ENCODE measurements at regions not wholly inside any gene's neighbourhood (a gene's known extent, or its start where the extent isn't known, plus 50 kb on each side); places are given as distances from the start of the nearest gene placed in this dataset.

GRCh38 chr10:4130685-4131084 lies 345.7 kb upstream of the KLF6 start:
- DNase-seq (ENCODE audit: extremely low spot score, unreplicated experiment) = no peak
- Mint-ChIP-seq H3K4me1 (ENCODE audit: unreplicated experiment) (peaks cover 10% of the 10 kb centered on the region), H3K27ac (ENCODE audit: unreplicated experiment) (no peak overlapping the region), H3K36me3 (ENCODE audit: unreplicated experiment) (no peaks in the 10 kb centered on the region), H3K9me3 (ENCODE audit: unreplicated experiment) (peaks cover 13% of the 10 kb centered on the region), H3K4me3 (ENCODE audit: unreplicated experiment) (no peak overlapping the region), H3K27me3 (ENCODE audit: unreplicated experiment) (no peaks in the 10 kb centered on the region)
- TF ChIP-seq CTCF (IDR thresholded peaks at IDR 0.05) = no peak

- Mint-ChIP-seq H3K36me3 (ENCODE audit: unreplicated experiment) (no peaks in the 10 kb centered on the region), H3K9me3 (ENCODE audit: unreplicated experiment) (peaks cover 10% of the 10 kb centered on the region), H3K4me3 (ENCODE audit: unreplicated experiment) (no peak overlapping the region), H3K27me3 (ENCODE audit: unreplicated experiment) (no peaks in the 10 kb centered on the region), H3K4me1 (ENCODE audit: unreplicated experiment) (peaks cover 10% of the 10 kb centered on the region), H3K27ac (ENCODE audit: unreplicated experiment) (no peak overlapping the region)
- TF ChIP-seq CTCF (IDR thresholded peaks at IDR 0.05) = no peak
- DNase-seq (ENCODE audit: extremely low spot score, unreplicated experiment) = no peak
Observed at GRCh38 chr10:4129866-4130477, 345.0 kb upstream of the KLF6 start.

DNA sequence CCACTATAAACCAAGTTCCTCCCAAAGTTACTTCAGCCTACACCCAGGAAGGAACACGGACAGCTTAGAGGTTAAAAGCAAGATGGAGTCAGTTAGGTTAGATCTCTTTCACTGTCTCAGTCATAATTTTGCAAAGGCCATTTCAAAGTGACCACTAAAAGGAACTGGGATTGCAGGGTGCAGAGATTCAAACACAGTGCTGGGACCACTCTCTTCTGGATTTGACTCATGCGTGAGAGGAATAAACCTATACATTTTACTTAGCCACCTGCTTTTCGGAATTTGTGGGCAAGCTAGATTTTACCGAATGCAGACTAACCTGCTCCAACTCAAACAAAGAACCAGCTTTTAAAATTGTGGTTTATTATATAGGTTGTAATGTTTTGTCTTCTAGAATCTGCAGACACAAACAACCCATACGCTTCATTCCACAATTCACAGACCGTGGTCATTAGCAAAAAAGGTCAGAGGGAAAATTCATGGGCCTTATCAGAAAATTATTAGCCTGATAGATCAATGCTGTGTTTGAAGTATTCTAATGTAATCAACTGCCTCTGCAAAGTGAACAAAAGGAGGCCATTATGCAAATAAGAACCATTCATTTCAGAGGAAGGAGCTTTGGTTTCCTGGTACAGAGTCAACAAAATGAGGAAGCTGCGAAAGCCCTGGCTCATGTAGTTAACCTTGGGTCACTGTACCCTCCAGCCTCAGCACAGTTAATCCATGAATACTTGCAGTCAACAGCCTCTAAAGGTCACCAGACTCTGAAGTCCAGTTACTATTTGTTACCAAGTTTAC lies 342.7 kb upstream of the KLF6 start:
- peaks cover 8% of the 10 kb centered on the region for H3K4me1 Mint-ChIP-seq (ENCODE audit: unreplicated experiment)
- no peak overlapping the region for H3K4me3 Mint-ChIP-seq (ENCODE audit: unreplicated experiment)
- no peaks in the 10 kb centered on the region for H3K36me3 Mint-ChIP-seq (ENCODE audit: unreplicated experiment)
- TF ChIP-seq CTCF (IDR thresholded peaks at IDR 0.05) = no peak
- no peaks in the 10 kb centered on the region for H3K27me3 Mint-ChIP-seq (ENCODE audit: unreplicated experiment)
- H3K9me3 Mint-ChIP-seq (ENCODE audit: unreplicated experiment) = peaks cover 10% of the 10 kb centered on the region
- H3K27ac Mint-ChIP-seq (ENCODE audit: unreplicated experiment) = no peak overlapping the region
- no peak for DNase-seq (ENCODE audit: extremely low spot score, unreplicated experiment)

GRCh38 chr10:4125776-4126175 lies 340.8 kb upstream of the KLF6 start:
- no peaks in the 10 kb centered on the region for H3K27me3 Mint-ChIP-seq (ENCODE audit: unreplicated experiment)
- DNase-seq (ENCODE audit: extremely low spot score, unreplicated experiment) = no peak
- no peaks in the 10 kb centered on the region for H3K36me3 Mint-ChIP-seq (ENCODE audit: unreplicated experiment)
- no peak overlapping the region for H3K27ac Mint-ChIP-seq (ENCODE audit: unreplicated experiment)
- peaks cover 10% of the 10 kb centered on the region for H3K4me1 Mint-ChIP-seq (ENCODE audit: unreplicated experiment)
- no peak for TF ChIP-seq CTCF (IDR thresholded peaks at IDR 0.05)
- peaks cover 10% of the 10 kb centered on the region for H3K9me3 Mint-ChIP-seq (ENCODE audit: unreplicated experiment)
- no peak overlapping the region for H3K4me3 Mint-ChIP-seq (ENCODE audit: unreplicated experiment)

Measured in osteocyte (in vitro differentiated cells).